Calu3 (cell line): ENCODE measurements at regions not wholly inside any gene's neighbourhood (a gene's known extent, or its start where the extent isn't known, plus 50 kb on each side); places are given as distances from the start of the nearest gene placed in this dataset.

Experiments
- BruUV-seq: library from RNA; stranded (reverse); fragments of 400-500 nt; replicated peaks from 2 replicates; lab custom pipeline; 2021; lab: Mats Ljungman, UMichigan
- CTCF ChIA-PET: fragments of 300-600 bp; sonication (Branson Sonifier 250); formaldehyde crosslinking; loops from one replicate; lab custom pipeline; 2022; ENCODE audit warnings: antibody characterized with exemption; lab: Charles Lee
- DNase-seq: peaks from one replicate; pipeline ENCODE4 v3.0.0; 2022
- H3K27ac Mint-ChIP-seq: one replicate; pipeline ENCODE4 v1.8.0; 2022; ENCODE audit warnings: mixed read lengths; ENCODE audit not compliant: unreplicated experiment
- H3K27me3 Mint-ChIP-seq: one replicate; pipeline ENCODE4 v1.8.0; 2022; ENCODE audit warnings: mixed read lengths; ENCODE audit not compliant: unreplicated experiment
- H3K36me3 Mint-ChIP-seq: one replicate; pipeline ENCODE4 v1.8.0; 2022; ENCODE audit warnings: mild to moderate bottlenecking, moderate library complexity, mixed read lengths; ENCODE audit not compliant: insufficient read depth, unreplicated experiment
- H3K4me1 Mint-ChIP-seq: one replicate; pipeline ENCODE4 v1.8.0; 2022; ENCODE audit warnings: mild to moderate bottlenecking, low read depth, mixed read lengths; ENCODE audit not compliant: unreplicated experiment
- H3K4me3 Mint-ChIP-seq: one replicate; pipeline ENCODE4 v1.8.0; 2022; ENCODE audit warnings: mild to moderate bottlenecking, low read depth, moderate library complexity, mixed read lengths; ENCODE audit not compliant: unreplicated experiment
- H3K9me3 Mint-ChIP-seq: one replicate; pipeline ENCODE4 v1.8.0; 2022; ENCODE audit warnings: low read depth, mixed read lengths; ENCODE audit not compliant: unreplicated experiment
- CTCF ChIP-seq: fragments of 200-600 bp; IDR thresholded peaks from one replicate; pipeline ENCODE4 v1.8.0; 2022; ENCODE audit warnings: antibody characterized with exemption; ENCODE audit not compliant: unreplicated experiment
- intact Hi-C: fragments of 100-400 bp; cut with micrococcal nuclease; formaldehyde crosslinking; loops from one replicate; pipeline ENCODE4 v1.10.0; 2022; ENCODE audit not compliant: unreplicated experiment

DNA sequence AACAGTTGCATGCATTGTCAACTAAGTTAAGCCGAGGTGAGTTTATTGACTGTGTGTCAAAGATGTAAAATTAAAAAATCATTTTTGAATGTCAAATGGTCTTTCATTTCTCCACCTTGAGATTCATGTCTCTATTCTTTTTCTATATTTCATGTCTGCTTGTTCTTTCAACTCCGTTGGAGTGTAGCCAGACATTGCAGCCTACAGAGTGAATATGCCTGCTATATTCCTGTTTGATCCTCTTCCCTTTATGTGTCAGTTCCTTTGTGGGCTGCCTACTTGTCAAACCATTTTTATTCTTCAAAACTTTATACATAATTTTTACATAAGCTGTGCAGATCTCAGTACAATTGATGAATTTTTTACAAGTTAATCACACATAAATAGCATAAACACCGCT, 1325.8 kb upstream of the PRMT6 start:
- no peaks in the 10 kb centered on the region for H3K36me3 Mint-ChIP-seq

DNA sequence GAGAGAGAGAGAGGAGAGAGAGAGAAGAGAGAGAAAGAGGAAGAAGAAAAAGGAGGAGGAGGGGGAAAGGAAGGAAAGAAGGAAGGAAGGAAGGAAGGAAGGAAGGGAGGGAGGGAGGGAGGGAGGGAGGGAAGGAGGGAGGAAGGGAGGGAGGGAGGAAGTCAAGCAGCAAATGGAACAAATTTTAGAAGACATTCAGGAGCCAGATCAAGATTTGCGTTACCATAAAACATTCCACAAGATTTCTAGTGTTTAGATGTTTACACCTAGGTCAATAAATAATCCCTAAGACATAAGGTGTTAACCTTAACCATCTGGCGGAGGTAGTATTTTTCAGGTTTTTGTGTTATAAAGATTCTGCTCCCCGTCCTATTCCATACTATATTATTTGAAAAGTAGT, 1320.1 kb upstream of the PRMT6 start:
- peaks cover 15% of the 10 kb centered on the region for H3K9me3 Mint-ChIP-seq
- H3K36me3 Mint-ChIP-seq, result no peaks in the 10 kb centered on the region
- no peak overlapping the region for H3K27ac Mint-ChIP-seq
- H3K4me1 Mint-ChIP-seq, result no peaks in the 10 kb centered on the region
- intact Hi-C loops, result no loop called here
- DNase-seq, result no peak
- no peak overlapping the region for H3K4me3 Mint-ChIP-seq
- CTCF ChIA-PET, result no interaction called here
- no peaks in the 10 kb centered on the region for H3K27me3 Mint-ChIP-seq
- BruUV-seq, result no TSS peak
- TF ChIP-seq CTCF, result no peak

More for the DNA sequence above, 1325.8 kb upstream of the PRMT6 start:
- Mint-ChIP-seq H3K4me3 (no peak overlapping the region), H3K9me3 (peaks cover 6% of the 10 kb centered on the region), H3K27ac (no peak overlapping the region), H3K4me1 (no peaks in the 10 kb centered on the region), H3K27me3 (no peaks in the 10 kb centered on the region)
- DNase-seq, result no peak
- TF ChIP-seq CTCF, result no peak
- no TSS peak for BruUV-seq
- CTCF ChIA-PET, result no interaction called here
- intact Hi-C loops, result no loop called here

DNA sequence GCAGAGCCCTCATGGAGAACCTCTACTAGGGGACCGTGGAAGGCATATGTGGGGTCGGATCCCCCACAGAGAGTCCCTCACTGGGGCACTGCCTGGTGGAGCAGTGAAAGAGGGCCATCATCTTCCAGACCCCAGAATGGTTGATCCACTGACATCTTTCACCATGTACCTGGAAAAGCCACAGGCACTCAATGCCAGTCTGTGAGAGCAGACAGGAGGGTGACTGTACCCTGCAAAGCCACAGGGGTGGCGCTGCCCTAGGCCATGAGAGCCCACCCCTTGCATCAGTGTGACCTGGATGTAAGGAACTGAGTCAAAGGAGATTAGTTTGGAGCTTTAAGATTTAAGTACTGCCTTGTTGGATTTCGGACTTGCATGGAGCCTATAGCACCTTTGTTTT, 1276.7 kb upstream of the PRMT6 start:
- H3K27ac Mint-ChIP-seq, result no peak overlapping the region
- no peaks in the 10 kb centered on the region for H3K4me1 Mint-ChIP-seq
- H3K27me3 Mint-ChIP-seq, result no peaks in the 10 kb centered on the region
- CTCF ChIA-PET, result no interaction called here
- H3K9me3 Mint-ChIP-seq, result no peaks in the 10 kb centered on the region
- no peak for TF ChIP-seq CTCF
- H3K36me3 Mint-ChIP-seq, result peaks cover 4% of the 10 kb centered on the region
- H3K4me3 Mint-ChIP-seq, result no peak overlapping the region
- BruUV-seq, result no TSS peak
- intact Hi-C loops, result no loop called here
- no peak for DNase-seq

DNA sequence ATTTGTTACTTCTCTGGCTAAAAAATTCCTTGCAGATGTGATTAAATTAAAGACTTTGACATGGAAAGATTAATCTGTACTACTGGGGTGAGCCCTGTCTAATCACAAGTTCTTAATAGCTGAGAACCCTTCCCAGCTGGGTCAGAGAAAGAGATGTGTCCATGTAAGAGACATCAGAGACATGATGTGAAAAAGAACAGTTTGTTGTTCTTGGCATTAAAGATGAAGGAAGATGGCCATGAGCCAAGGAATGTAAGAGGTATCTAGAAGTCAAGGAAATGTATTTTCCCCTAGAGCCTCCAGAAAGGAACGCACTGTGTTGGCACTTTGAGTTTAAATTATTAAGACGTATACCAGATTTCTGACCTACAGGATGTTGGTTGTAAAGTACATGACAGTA, 1271.5 kb upstream of the PRMT6 start:
- Mint-ChIP-seq H3K4me3 (no peak overlapping the region), H3K27ac (no peak overlapping the region), H3K27me3 (no peaks in the 10 kb centered on the region), H3K36me3 (peaks cover 4% of the 10 kb centered on the region), H3K4me1 (no peaks in the 10 kb centered on the region), H3K9me3 (no peaks in the 10 kb centered on the region)
- no TSS peak for BruUV-seq
- TF ChIP-seq CTCF, result no peak
- intact Hi-C loops, result no loop called here
- no peak for DNase-seq
- CTCF ChIA-PET, result no interaction called here
